GM23248 (cell line): ENCODE measurements at regions not wholly inside any gene's neighbourhood (a gene's known extent, or its start where the extent isn't known, plus 50 kb on each side); places are given as distances from the start of the nearest gene placed in this dataset.

Source experiments
- DNase-seq: peaks from one replicate; pipeline ENCODE4 v3.0.0-alpha.2; 2015
- H2AFZ ChIP-seq: fragments of 200-600 bp; sonication (generic); 2 replicates; pipeline ENCODE4 v1.6.1; 2016; ENCODE audit warnings: antibody characterized with exemption
- H3F3A ChIP-seq: fragments of 200-600 bp; sonication (generic); 2 replicates; pipeline ENCODE4 v1.6.1; 2016; ENCODE audit warnings: mild to moderate bottlenecking, antibody characterized with exemption, mixed run types; ENCODE audit not compliant: insufficient read depth
- H3K27ac ChIP-seq: fragments of 200-600 bp; sonication (generic); 2 replicates; pipeline ENCODE4 v1.5.1; 2016; ENCODE audit warnings: mild to moderate bottlenecking
- H3K27me3 ChIP-seq: fragments of 200-600 bp; sonication (generic); replicated peaks from 2 replicates; pipeline ENCODE4 v1.6.1; 2016; ENCODE audit warnings: mild to moderate bottlenecking; ENCODE audit not compliant: insufficient read depth
- H3K36me3 ChIP-seq: fragments of 200-600 bp; sonication (generic); 2 replicates; pipeline ENCODE4 v1.6.1; 2016; ENCODE audit warnings: low read depth, mild to moderate bottlenecking
- H3K4me1 ChIP-seq: fragments of 200-600 bp; sonication (generic); 2 replicates; pipeline ENCODE4 v1.6.1; 2016; ENCODE audit warnings: mild to moderate bottlenecking; ENCODE audit not compliant: insufficient read depth
- H3K4me2 ChIP-seq: fragments of 200-600 bp; sonication (generic); one replicate; pipeline ENCODE4 v1.6.1; 2016; ENCODE audit warnings: mild to moderate bottlenecking; ENCODE audit not compliant: unreplicated experiment
- H3K4me3 ChIP-seq: fragments of 200-600 bp; sonication (generic); 2 replicates; pipeline ENCODE4 v1.5.1; 2016; ENCODE audit warnings: mild to moderate bottlenecking
- H3K79me2 ChIP-seq: fragments of 200-600 bp; sonication (generic); 2 replicates; pipeline ENCODE4 v1.6.1; 2016; ENCODE audit warnings: mild to moderate bottlenecking; ENCODE audit not compliant: insufficient read depth
- H3K9ac ChIP-seq: fragments of 200-600 bp; sonication (generic); 2 replicates; pipeline ENCODE4 v1.6.1; 2016; ENCODE audit warnings: mild to moderate bottlenecking
- H3K9me2 ChIP-seq: fragments of 200-600 bp; sonication (generic); 2 replicates; pipeline ENCODE4 v1.6.1; 2016; ENCODE audit warnings: mixed run types, mild to moderate bottlenecking, moderate library complexity; ENCODE audit not compliant: insufficient read depth
- H3K9me3 ChIP-seq: fragments of 200-600 bp; sonication (generic); one replicate; pipeline ENCODE4 v1.6.1; 2017; ENCODE audit warnings: low read depth
- H4K20me1 ChIP-seq: fragments of 200-600 bp; sonication (generic); 2 replicates; pipeline ENCODE4 v1.6.0; 2016; ENCODE audit not compliant: insufficient read depth
- EZH2 ChIP-seq: fragments of 200-600 bp; sonication (generic); IDR thresholded peaks from 2 replicates; pipeline ENCODE4 v1.6.1; 2018; ENCODE audit warnings: antibody characterized with exemption, mild to moderate bottlenecking; ENCODE audit not compliant: insufficient read depth, poor library complexity, severe bottlenecking
- EZH2phosphoT487 ChIP-seq: fragments of 200-600 bp; sonication (generic); IDR thresholded peaks from 2 replicates; pipeline ENCODE4 v1.6.1; 2018; ENCODE audit warnings: antibody characterized with exemption, moderate library complexity, mild to moderate bottlenecking, low read depth; ENCODE audit not compliant: insufficient read depth
- WGBS, 2 experiments: methylation state at CpG; one replicate each; pipeline ENCODE4 v1.1.6; 2015 to 2017; ENCODE audit warnings: low lambda C conversion rate in 2 of 2, low coverage in 1 of 2; ENCODE audit errors: missing lambda C conversion rate in 2 of 2; 5-methylcytosine and 5-hydroxymethylcytosine counted together
- in situ Hi-C: fragments of 300-500 bp; cut with MboI; formaldehyde crosslinking; loops from 2 replicates; pipeline ENCODE4 v1.15.0; 2020

DNA sequence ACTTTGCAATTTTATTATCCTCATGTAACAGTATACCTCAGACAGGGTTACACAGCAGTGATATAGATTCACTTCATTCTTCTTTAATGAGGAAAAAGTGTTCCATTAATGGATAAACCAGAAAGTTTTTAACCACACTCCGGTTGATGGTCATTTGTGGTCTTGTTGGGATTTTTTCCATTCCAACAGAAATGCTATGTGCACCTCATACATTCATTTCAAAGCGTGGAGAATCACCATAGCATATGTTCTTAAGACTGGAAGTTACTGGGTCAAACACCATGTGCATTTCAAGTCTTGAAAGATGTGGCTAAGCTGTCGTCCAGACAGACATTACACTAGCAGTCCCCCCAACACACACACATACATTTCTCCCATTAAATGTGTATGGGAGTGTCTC lies 245.8 kb upstream of the CDH5 start:
- Histone ChIP-seq H3K4me2 (no peak overlapping the region), H3K4me3 (no peak overlapping the region), H3K9me3 (no peaks in the 10 kb centered on the region), H3K36me3 (no peaks in the 10 kb centered on the region), H3K9ac (no peak overlapping the region), H3K79me2 (no peaks in the 10 kb centered on the region), H3K27ac (no peak overlapping the region), H4K20me1 (no peaks in the 10 kb centered on the region), H3K9me2 (no peaks in the 10 kb centered on the region), H3F3A (peaks cover 9% of the 10 kb centered on the region; the same call in 1 of the 2 replicates), H2AFZ (no peak overlapping the region), H3K27me3 (no peaks in the 10 kb centered on the region), H3K4me1 (peaks cover 10% of the 10 kb centered on the region)
- in situ Hi-C loops = no loop called here
- no peak for TF ChIP-seq EZH2
- TF ChIP-seq EZH2phosphoT487 = no peak
- no peak for DNase-seq
- WGBS, 2 experiments = 70 to 90% methylated on average over 3 of the region's 3 CpGs

DNA sequence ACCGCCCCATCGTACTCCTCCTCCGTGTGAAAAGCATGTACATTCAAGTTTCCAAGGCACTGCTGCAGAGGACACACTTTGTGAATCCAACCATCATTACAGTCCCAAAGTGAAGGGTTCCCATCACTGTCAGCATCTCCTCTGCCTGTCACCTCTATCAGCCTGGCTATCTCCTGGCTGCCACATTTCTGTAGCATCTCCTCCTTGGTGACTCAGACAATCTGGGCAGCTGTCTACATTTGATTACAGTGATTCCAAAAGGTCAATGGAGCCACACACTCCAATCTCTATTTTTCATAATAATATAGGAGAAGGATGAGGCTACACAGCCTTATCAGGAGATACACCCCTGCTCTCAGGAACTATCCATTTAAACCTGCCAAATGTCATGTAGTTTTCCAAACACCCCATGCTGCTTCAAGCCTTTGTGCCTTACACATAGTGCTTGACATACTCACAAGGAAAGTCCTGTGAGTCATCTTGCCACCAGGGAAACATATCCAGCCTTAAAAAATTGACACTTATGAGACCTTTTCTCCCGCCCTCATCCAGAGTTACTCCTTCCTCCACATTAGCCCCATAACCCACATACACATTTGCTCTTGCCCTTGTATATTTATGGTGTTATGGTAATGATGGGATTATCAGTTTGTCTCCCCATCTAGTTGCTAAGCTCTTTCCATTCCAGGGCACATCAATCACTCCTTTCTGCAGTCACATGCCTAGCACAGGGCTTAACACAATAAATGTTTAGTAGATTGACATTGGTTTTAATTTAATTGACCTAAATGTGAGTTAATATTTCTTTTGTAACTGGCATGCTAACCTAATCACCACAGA lies 250.1 kb upstream of the CDH5 start:
- H3K4me2 ChIP-seq = peak overlapping the region; percentile 21
- WGBS, 2 experiments = 73 to 76% methylated on average over 4 of the region's 4 CpGs
- TF ChIP-seq EZH2phosphoT487 (no peak), EZH2 (no peak)
- in situ Hi-C loops = no loop called here
- H3K27me3 ChIP-seq = no peaks in the 10 kb centered on the region
- H3K9me2 ChIP-seq = no peaks in the 10 kb centered on the region
- H3F3A ChIP-seq = peaks cover 9% of the 10 kb centered on the region; the same call in 1 of the 2 replicates
- H3K9me3 ChIP-seq = no peaks in the 10 kb centered on the region
- peak; percentile 79 for DNase-seq
- no peak overlapping the region for H3K4me3 ChIP-seq
- H3K27ac ChIP-seq = no peak overlapping the region
- H4K20me1 ChIP-seq = no peaks in the 10 kb centered on the region
- no peaks in the 10 kb centered on the region for H3K79me2 ChIP-seq
- no peak overlapping the region for H3K9ac ChIP-seq
- peaks cover 10% of the 10 kb centered on the region for H3K4me1 ChIP-seq
- no peaks in the 10 kb centered on the region for H3K36me3 ChIP-seq
- H2AFZ ChIP-seq = no peak overlapping the region

DNA sequence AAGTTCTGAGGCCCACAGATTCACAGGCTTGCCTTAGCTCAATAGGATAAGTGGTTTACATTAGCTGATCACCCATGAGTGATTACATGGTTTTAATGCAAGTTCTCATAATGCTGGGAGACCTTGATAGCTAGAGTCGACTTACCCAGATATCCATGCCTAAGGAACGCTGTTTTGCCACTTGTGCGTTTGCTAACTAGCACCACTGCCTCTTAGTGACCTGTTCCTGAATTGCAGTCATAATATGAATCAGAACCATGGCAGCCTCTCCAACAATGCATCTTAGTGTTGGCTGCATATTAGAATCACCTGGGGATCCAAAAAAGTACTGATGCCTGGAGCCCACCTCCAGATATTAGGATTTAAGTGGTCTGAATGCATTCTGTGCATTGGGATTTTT lies 251.1 kb upstream of the CDH5 start:
- no peaks in the 10 kb centered on the region for H3K9me3 ChIP-seq
- no peak overlapping the region for H3K4me3 ChIP-seq
- H3K36me3 ChIP-seq = no peaks in the 10 kb centered on the region
- no peaks in the 10 kb centered on the region for H3K9me2 ChIP-seq
- no peak overlapping the region for H3K9ac ChIP-seq
- no peak for DNase-seq
- no peak overlapping the region for H3K4me2 ChIP-seq
- WGBS, 2 experiments = 80 to 86% methylated on average over 3 of the region's 3 CpGs
- no peaks in the 10 kb centered on the region for H3K79me2 ChIP-seq
- no peak overlapping the region for H2AFZ ChIP-seq
- peaks cover 10% of the 10 kb centered on the region for H3K4me1 ChIP-seq
- H4K20me1 ChIP-seq = no peaks in the 10 kb centered on the region
- in situ Hi-C loops = no loop called here
- H3K27me3 ChIP-seq = no peaks in the 10 kb centered on the region
- no peak overlapping the region for H3K27ac ChIP-seq
- peaks cover 9% of the 10 kb centered on the region; the same call in 1 of the 2 replicates for H3F3A ChIP-seq
- TF ChIP-seq EZH2phosphoT487 (no peak), EZH2 (no peak)

DNA sequence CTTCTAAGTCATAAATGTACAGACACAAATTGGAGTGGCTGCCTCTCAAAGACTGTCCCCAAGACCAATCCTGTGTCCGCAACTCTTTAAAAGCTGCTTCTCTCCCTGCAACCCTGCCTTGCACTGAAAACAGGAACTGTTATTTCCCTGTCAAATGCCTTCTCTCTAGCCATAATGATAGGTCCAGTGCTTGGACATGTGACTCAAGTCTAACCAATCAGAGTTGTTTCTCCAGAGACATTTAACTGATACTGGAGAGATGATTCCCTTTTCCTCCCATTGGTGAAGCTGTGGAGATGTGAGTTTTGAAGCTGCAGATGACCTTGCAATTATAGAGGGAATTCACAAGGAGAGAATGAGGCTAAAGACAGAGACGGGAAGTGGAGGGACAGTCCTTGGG lies 253.3 kb upstream of the CDH5 start:
- no peak for TF ChIP-seq EZH2
- no peak for TF ChIP-seq EZH2phosphoT487
- H3K27ac ChIP-seq = no peak overlapping the region
- no peaks in the 10 kb centered on the region for H3K36me3 ChIP-seq
- H3K4me3 ChIP-seq = no peak overlapping the region
- no peak overlapping the region for H3K4me2 ChIP-seq
- in situ Hi-C loops = no loop called here
- H3K9ac ChIP-seq = no peak overlapping the region
- H3K4me1 ChIP-seq = peaks cover 18% of the 10 kb centered on the region
- no peak for DNase-seq
- no peaks in the 10 kb centered on the region for H3K79me2 ChIP-seq
- no peaks in the 10 kb centered on the region for H3K27me3 ChIP-seq
- WGBS, 2 experiments = 95 to 98% methylated on average over 2 of the region's 2 CpGs
- no peaks in the 10 kb centered on the region for H4K20me1 ChIP-seq
- H2AFZ ChIP-seq = no peak overlapping the region
- H3K9me2 ChIP-seq = no peaks in the 10 kb centered on the region
- H3K9me3 ChIP-seq = no peaks in the 10 kb centered on the region
- peaks cover 22% of the 10 kb centered on the region for H3F3A ChIP-seq
